ENCODE measurements at regions not wholly inside any gene's neighbourhood (a gene's known extent, or its start where the extent isn't known, plus 50 kb on each side); places are given as distances from the start of the nearest gene placed in this dataset.
"Not testable (repeated sequence)": the region's sequence is repeated elsewhere in the genome, so short reads cannot be mapped to it uniquely, and the experiment has no call there.

- not testable (repeated sequence) for TF ChIP-seq CTCF (IDR thresholded peaks at IDR 0.05; ENCODE audit: extremely low read depth in 1 of 2, insufficient read depth in 1 of 2, low read depth in 1 of 2, low read length in 2 of 2); POLR2A (IDR thresholded peaks at IDR 0.05; ENCODE audit: low read depth, low read length); FOS (IDR thresholded peaks at IDR 0.05; ENCODE audit: borderline replicate concordance, insufficient read depth, low read length); POLR2AphosphoS5 (IDR thresholded peaks at IDR 0.05; ENCODE audit: insufficient read depth, low read depth, low read length); JUN (IDR thresholded peaks at IDR 0.05; ENCODE audit: borderline replicate concordance, insufficient read depth, insufficient read length, low read depth); EZH2 (IDR thresholded peaks at IDR 0.05; ENCODE audit: borderline replicate concordance, low read depth, low read length, severe bottlenecking); GATA2 (IDR thresholded peaks at IDR 0.05; ENCODE audit: insufficient read depth, insufficient read length, low read depth, low read length); MAX (IDR thresholded peaks at IDR 0.05; ENCODE audit: insufficient read depth, insufficient read length); MYC (IDR thresholded peaks at IDR 0.05; ENCODE audit: low read depth, low read length)
Observed at GRCh38 chr1:149674921-149675320, 91.3 kb downstream of the PPIAL4C start.

Measured in endothelial cell of umbilical vein (primary cell).